Cardiac muscle cell (in vitro differentiated cells and primary cell): ENCODE measurements at regions not wholly inside any gene's neighbourhood (a gene's known extent, or its start where the extent isn't known, plus 50 kb on each side); places are given as distances from the start of the nearest gene placed in this dataset.

ENCODE experiments used
- DNase-seq, 2 donors: peaks; one replicate each; pipeline versions ENCODE4 v3.0.0 to v3.0.0-alpha.2; 2010 to 2017; ENCODE audit warnings: low read depth in 1 of 2, low spot score in 1 of 2
- H3K27ac ChIP-seq: fragments of 200-600 bp; sonication (generic); 2 replicates; pipeline ENCODE4 v1.5.1; 2016
- H3K27me3 ChIP-seq: fragments of 200-600 bp; sonication (generic); 2 replicates; pipeline ENCODE4 v1.6.0; 2016; ENCODE audit warnings: control low read depth
- H3K36me3 ChIP-seq: fragments of 200-600 bp; sonication (generic); 2 replicates; pipeline ENCODE4 v1.5.1; 2016; ENCODE audit warnings: control low read depth
- H3K4me1 ChIP-seq: fragments of 200-600 bp; sonication (generic); 2 replicates; pipeline ENCODE4 v1.8.1; 2017; ENCODE audit warnings: low read depth, mild to moderate bottlenecking, mixed run types
- H3K4me3 ChIP-seq: fragments of 200-600 bp; sonication (generic); 2 replicates; pipeline ENCODE4 v1.5.1; 2016; ENCODE audit warnings: mild to moderate bottlenecking
- H3K9me3 ChIP-seq: fragments of 200-600 bp; sonication (generic); 2 replicates; pipeline ENCODE4 v1.5.1; 2017; ENCODE audit warnings: low read depth, mild to moderate bottlenecking, control low read depth
- CTCF ChIP-seq: IDR thresholded peaks from 2 replicates; pipeline ENCODE4 v1.5.1; 2012; ENCODE audit warnings: low read depth, mild to moderate bottlenecking, low read length

GRCh38 chr11:134737563-134738510 lies 325.8 kb upstream of the B3GAT1 start:
- Histone ChIP-seq H3K27me3 (no peaks in the 10 kb centered on the region), H3K4me1 (peaks cover 15% of the 10 kb centered on the region), H3K9me3 (no peaks in the 10 kb centered on the region), H3K4me3 (no peak overlapping the region), H3K36me3 (no peaks in the 10 kb centered on the region), H3K27ac (no peak overlapping the region)
- no peak for DNase-seq
- TF ChIP-seq CTCF: no peak

- Histone ChIP-seq H3K4me1 (peaks cover 3% of the 10 kb centered on the region), H3K27me3 (no peaks in the 10 kb centered on the region), H3K36me3 (no peaks in the 10 kb centered on the region), H3K4me3 (no peak overlapping the region), H3K9me3 (no peaks in the 10 kb centered on the region), H3K27ac (no peak overlapping the region)
- no peak for DNase-seq
- no peak for TF ChIP-seq CTCF
Measured at GRCh38 chr11:134736251-134736947, 324.4 kb upstream of the B3GAT1 start.

- H3K4me1 ChIP-seq: peaks cover 5% of the 10 kb centered on the region
- no peak overlapping the region for H3K4me3 ChIP-seq
- H3K36me3 ChIP-seq: no peaks in the 10 kb centered on the region
- no peak for TF ChIP-seq CTCF
- H3K27ac ChIP-seq: no peak overlapping the region
- H3K27me3 ChIP-seq: no peaks in the 10 kb centered on the region
- no peak for DNase-seq
- H3K9me3 ChIP-seq: no peaks in the 10 kb centered on the region
Measured at GRCh38 chr11:134734894-134735293, 322.9 kb upstream of the B3GAT1 start.

GRCh38 chr11:134734141-134734845 lies 322.3 kb upstream of the B3GAT1 start:
- Histone ChIP-seq H3K4me3 (no peak overlapping the region), H3K9me3 (no peaks in the 10 kb centered on the region), H3K27ac (no peak overlapping the region), H3K4me1 (peaks cover 5% of the 10 kb centered on the region), H3K36me3 (no peaks in the 10 kb centered on the region), H3K27me3 (no peaks in the 10 kb centered on the region)
- DNase-seq: no peak
- no peak for TF ChIP-seq CTCF

- no peak for TF ChIP-seq CTCF
- no peak overlapping the region for H3K27ac ChIP-seq
- H3K27me3 ChIP-seq: no peaks in the 10 kb centered on the region
- no peaks in the 10 kb centered on the region for H3K9me3 ChIP-seq
- H3K4me1 ChIP-seq: peaks cover 5% of the 10 kb centered on the region
- no peak overlapping the region for H3K4me3 ChIP-seq
- DNase-seq: no peak
- H3K36me3 ChIP-seq: no peaks in the 10 kb centered on the region
Measured at GRCh38 chr11:134733646-134734045, 321.6 kb upstream of the B3GAT1 start.
